ENCODE measurements at regions not wholly inside any gene's neighbourhood (a gene's known extent, or its start where the extent isn't known, plus 50 kb on each side); places are given as distances from the start of the nearest gene placed in this dataset.

- DNase-seq: no peak
Measured at GRCh38 chr14:87712396-87713090, 280.4 kb downstream of the GALC start.

- no peak for DNase-seq
Measured at GRCh38 chr14:87705439-87705896, 287.5 kb downstream of the GALC start.

- no peak for DNase-seq
Measured at GRCh38 chr14:87698481-87698880, 294.5 kb downstream of the GALC start.

- no peak for DNase-seq
Measured at GRCh38 chr14:87696485-87696884, 296.5 kb downstream of the GALC start.

- DNase-seq: no peak
Measured at GRCh38 chr14:87691042-87691881, 301.7 kb downstream of the GALC start.

GRCh38 chr14:87690076-87690613, 302.8 kb downstream of the GALC start:
- DNase-seq: no peak

GRCh38 chr14:87688524-87688923, 304.5 kb downstream of the GALC start:
- DNase-seq: no peak

- no peak for DNase-seq
Measured at GRCh38 chr14:87687420-87687819, 305.6 kb downstream of the GALC start.

- DNase-seq: no peak
Measured at GRCh38 chr14:87686746-87687145, 306.2 kb downstream of the GALC start.

- DNase-seq: no peak
Measured at GRCh38 chr14:87679866-87680265, 313.1 kb downstream of the GALC start.

GRCh38 chr14:87678624-87679023, 314.4 kb downstream of the GALC start:
- no peak for DNase-seq

GRCh38 chr14:87676814-87677437, 316.1 kb downstream of the GALC start:
- DNase-seq: no peak

GRCh38 chr14:87667659-87668058, 325.3 kb downstream of the GALC start:
- DNase-seq: no peak

GRCh38 chr14:87656315-87656714, 336.7 kb downstream of the GALC start:
- no peak for DNase-seq

- no peak for DNase-seq
Measured at GRCh38 chr14:87652278-87652677, 340.7 kb downstream of the GALC start.

- DNase-seq: no peak
Measured at GRCh38 chr14:87644689-87645088, 348.3 kb downstream of the GALC start.

GRCh38 chr14:87643005-87643404, 350.0 kb downstream of the GALC start:
- no peak for DNase-seq

- DNase-seq: no peak
Measured at GRCh38 chr14:87640553-87640952, 352.4 kb downstream of the GALC start.

- no peak for DNase-seq
Measured at GRCh38 chr14:87638196-87638595, 354.8 kb downstream of the GALC start.

GRCh38 chr14:87635442-87635841, 357.5 kb downstream of the GALC start:
- DNase-seq: no peak

GRCh38 chr14:87632796-87633195, 360.2 kb downstream of the GALC start:
- DNase-seq: no peak

- no peak for DNase-seq
Measured at GRCh38 chr14:87630846-87631245, 362.1 kb downstream of the GALC start.

GRCh38 chr14:87629788-87630187, 363.2 kb downstream of the GALC start:
- DNase-seq: no peak

GRCh38 chr14:87628780-87629179, 364.2 kb downstream of the GALC start:
- no peak for DNase-seq

All from activated CD8-positive, alpha-beta memory T cell treated with anti-CD3 and anti-CD28 coated beads, Interleukin-2, amount 50 U/mL, for 48 hours (primary cell).